ENCODE measurements at regions not wholly inside any gene's neighbourhood (a gene's known extent, or its start where the extent isn't known, plus 50 kb on each side); places are given as distances from the start of the nearest gene placed in this dataset.
A peak's percentile ranks its signal among the peaks of the same experiment; 100 is the strongest.

DNA sequence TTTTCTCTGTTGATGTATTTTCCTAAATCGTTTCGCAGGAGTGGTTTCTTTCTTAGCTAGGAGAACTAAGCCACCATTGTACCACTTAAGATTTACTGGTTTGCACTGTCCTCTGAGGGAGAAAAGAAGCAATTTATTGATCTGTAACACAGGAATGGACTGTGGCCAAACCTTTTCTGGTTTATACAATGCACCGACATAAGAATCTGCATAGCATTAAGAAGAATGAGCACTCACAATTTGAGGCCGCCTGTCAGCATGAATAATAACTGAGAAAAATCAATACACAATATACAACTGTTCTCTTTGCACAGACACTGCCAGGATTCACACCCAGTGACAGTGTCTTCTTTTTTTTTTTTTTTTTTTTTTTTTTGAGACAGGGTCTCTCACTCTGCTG, 168.6 kb upstream of the DMRT1 start:
- Mint-ChIP-seq H3K4me3 (no peak overlapping the region), H3K36me3 (ENCODE audit: low read depth) (no peaks in the 10 kb centered on the region), H3K27ac (no peak overlapping the region), H3K27me3 (peaks cover 10% of the 10 kb centered on the region), H3K4me1 (no peaks in the 10 kb centered on the region), H3K9me3 (peaks cover 11% of the 10 kb centered on the region)
- ATAC-seq (replicated peaks): no peak

- Mint-ChIP-seq H3K27me3 (peaks cover 10% of the 10 kb centered on the region), H3K27ac (no peak overlapping the region), H3K4me3 (no peak overlapping the region), H3K9me3 (peaks cover 11% of the 10 kb centered on the region), H3K36me3 (ENCODE audit: low read depth) (no peaks in the 10 kb centered on the region), H3K4me1 (no peaks in the 10 kb centered on the region)
- ATAC-seq (replicated peaks): no peak
Observed at GRCh38 chr9:673264-673965, 168.1 kb upstream of the DMRT1 start.

GRCh38 chr9:673966-674526, 167.5 kb upstream of the DMRT1 start:
- H3K4me3 Mint-ChIP-seq: no peak overlapping the region
- no peaks in the 10 kb centered on the region for H3K36me3 Mint-ChIP-seq (ENCODE audit: low read depth)
- H3K27ac Mint-ChIP-seq: no peak overlapping the region
- H3K27me3 Mint-ChIP-seq: peaks cover 10% of the 10 kb centered on the region
- H3K9me3 Mint-ChIP-seq: peaks cover 11% of the 10 kb centered on the region
- H3K4me1 Mint-ChIP-seq: no peaks in the 10 kb centered on the region
- no peak for ATAC-seq (replicated peaks)

DNA sequence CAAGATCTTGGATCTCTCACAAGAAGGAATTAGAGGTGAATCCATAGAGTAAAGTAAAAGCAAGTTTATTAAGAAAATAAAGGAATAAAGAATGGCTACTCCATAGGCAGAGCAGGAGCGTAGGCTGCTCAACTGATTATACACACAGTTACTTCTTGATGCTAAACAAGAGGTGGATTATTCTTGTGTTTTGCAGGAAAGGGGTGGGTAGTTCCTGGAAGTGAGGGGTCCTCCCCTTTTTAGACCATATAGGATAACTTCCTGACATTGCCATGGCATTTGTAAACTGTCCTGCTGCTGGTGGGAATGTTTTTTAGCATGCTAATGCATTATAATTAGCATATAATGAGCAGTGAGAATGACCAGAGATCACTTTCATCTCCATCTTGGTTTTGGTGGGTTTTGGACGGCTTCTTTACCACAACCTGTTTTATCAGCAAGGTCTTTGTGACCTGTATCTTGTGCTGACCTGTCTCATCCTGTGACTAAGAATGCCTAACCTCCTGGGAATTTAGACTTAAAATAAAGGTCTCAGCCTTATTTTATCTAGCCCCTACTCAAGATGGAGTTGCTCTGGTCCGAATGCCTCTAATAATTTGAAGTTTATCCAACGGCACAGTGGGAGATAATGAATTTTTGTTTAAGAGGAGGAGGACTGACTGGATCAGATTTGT, 165.7 kb upstream of the DMRT1 start:
- Mint-ChIP-seq H3K27ac (no peak overlapping the region), H3K36me3 (ENCODE audit: low read depth) (no peaks in the 10 kb centered on the region), H3K4me1 (no peaks in the 10 kb centered on the region), H3K4me3 (no peak overlapping the region), H3K9me3 (no peaks in the 10 kb centered on the region), H3K27me3 (peaks cover 3% of the 10 kb centered on the region)
- ATAC-seq (replicated peaks): no peak

DNA sequence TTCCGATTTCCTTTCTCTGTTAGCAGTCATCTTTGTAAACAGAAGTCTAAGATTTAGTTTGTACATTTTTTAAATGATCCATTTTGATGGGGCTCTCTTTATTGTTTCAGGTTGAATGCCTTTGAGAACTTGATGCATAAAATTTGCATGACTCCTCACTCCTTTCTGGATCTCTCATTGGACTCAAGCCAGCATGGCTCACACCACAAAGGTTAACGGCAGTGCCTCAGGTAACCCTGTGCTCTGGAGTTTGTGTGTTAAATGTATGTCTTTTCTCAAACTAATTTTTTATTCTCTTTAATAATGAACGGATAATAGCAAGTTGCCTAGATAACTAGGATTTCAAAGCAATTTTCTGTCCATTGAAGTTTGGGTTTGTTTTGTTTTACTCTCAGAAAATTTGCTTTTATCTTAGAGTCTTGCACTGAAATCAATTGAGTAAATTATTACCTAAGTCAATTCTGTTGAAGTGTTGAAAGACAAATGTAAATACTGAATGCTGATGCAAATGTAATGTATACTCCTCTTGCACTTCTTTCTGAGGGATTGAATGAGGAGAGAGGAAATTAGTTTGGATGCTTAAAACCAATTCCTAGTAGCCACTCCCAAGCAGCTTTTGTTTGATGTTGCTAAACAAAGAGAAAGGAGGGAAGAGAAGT, 164.6 kb upstream of the DMRT1 start:
- Mint-ChIP-seq H3K36me3 (ENCODE audit: low read depth) (no peaks in the 10 kb centered on the region), H3K4me3 (peak overlapping the region; percentile 50), H3K27me3 (peaks cover 3% of the 10 kb centered on the region), H3K9me3 (no peaks in the 10 kb centered on the region), H3K27ac (no peak overlapping the region), H3K4me1 (no peaks in the 10 kb centered on the region)
- no peak for ATAC-seq (replicated peaks)

- no peak for ATAC-seq (replicated peaks)
- Mint-ChIP-seq H3K27ac (no peak overlapping the region), H3K9me3 (no peaks in the 10 kb centered on the region), H3K4me3 (peak overlapping the region; percentile 50), H3K4me1 (no peaks in the 10 kb centered on the region), H3K36me3 (ENCODE audit: low read depth) (no peaks in the 10 kb centered on the region), H3K27me3 (peaks cover 3% of the 10 kb centered on the region)
Observed at GRCh38 chr9:677461-678097, 163.9 kb upstream of the DMRT1 start.

GRCh38 chr9:678897-679296, 162.6 kb upstream of the DMRT1 start:
- no peak overlapping the region for H3K27ac Mint-ChIP-seq
- H3K27me3 Mint-ChIP-seq: peaks cover 3% of the 10 kb centered on the region
- no peak overlapping the region for H3K4me3 Mint-ChIP-seq
- no peaks in the 10 kb centered on the region for H3K4me1 Mint-ChIP-seq
- no peak for ATAC-seq (replicated peaks)
- H3K36me3 Mint-ChIP-seq (ENCODE audit: low read depth): no peaks in the 10 kb centered on the region
- H3K9me3 Mint-ChIP-seq: no peaks in the 10 kb centered on the region

- no peak overlapping the region for H3K4me3 Mint-ChIP-seq
- H3K9me3 Mint-ChIP-seq: no peaks in the 10 kb centered on the region
- no peak overlapping the region for H3K27ac Mint-ChIP-seq
- ATAC-seq (replicated peaks): no peak
- no peaks in the 10 kb centered on the region for H3K36me3 Mint-ChIP-seq (ENCODE audit: low read depth)
- no peaks in the 10 kb centered on the region for H3K4me1 Mint-ChIP-seq
- H3K27me3 Mint-ChIP-seq: peaks cover 3% of the 10 kb centered on the region
Observed at GRCh38 chr9:679462-679861, 162.0 kb upstream of the DMRT1 start.

DNA sequence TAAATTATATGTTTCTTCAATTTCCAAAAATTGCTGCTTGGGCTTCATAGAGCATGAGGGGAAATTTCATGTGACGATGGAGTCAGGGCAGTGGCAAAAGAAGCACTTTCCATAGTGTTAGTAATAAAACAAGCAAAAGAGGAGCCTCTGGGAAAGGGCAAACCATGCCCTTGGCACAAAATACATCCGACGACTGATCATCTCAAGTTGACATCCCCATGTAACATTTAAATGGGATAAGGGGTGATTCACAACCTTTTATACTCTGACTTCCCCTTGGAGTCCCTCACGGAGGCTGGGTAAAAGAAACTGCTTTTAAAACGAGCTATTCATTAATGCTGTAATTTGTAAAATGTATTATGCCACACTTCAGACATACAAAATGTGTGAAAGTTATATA, 161.4 kb upstream of the DMRT1 start:
- Mint-ChIP-seq H3K9me3 (no peaks in the 10 kb centered on the region), H3K36me3 (ENCODE audit: low read depth) (no peaks in the 10 kb centered on the region), H3K27ac (no peak overlapping the region), H3K4me1 (no peaks in the 10 kb centered on the region), H3K27me3 (peaks cover 3% of the 10 kb centered on the region), H3K4me3 (no peak overlapping the region)
- ATAC-seq (replicated peaks): no peak

DNA sequence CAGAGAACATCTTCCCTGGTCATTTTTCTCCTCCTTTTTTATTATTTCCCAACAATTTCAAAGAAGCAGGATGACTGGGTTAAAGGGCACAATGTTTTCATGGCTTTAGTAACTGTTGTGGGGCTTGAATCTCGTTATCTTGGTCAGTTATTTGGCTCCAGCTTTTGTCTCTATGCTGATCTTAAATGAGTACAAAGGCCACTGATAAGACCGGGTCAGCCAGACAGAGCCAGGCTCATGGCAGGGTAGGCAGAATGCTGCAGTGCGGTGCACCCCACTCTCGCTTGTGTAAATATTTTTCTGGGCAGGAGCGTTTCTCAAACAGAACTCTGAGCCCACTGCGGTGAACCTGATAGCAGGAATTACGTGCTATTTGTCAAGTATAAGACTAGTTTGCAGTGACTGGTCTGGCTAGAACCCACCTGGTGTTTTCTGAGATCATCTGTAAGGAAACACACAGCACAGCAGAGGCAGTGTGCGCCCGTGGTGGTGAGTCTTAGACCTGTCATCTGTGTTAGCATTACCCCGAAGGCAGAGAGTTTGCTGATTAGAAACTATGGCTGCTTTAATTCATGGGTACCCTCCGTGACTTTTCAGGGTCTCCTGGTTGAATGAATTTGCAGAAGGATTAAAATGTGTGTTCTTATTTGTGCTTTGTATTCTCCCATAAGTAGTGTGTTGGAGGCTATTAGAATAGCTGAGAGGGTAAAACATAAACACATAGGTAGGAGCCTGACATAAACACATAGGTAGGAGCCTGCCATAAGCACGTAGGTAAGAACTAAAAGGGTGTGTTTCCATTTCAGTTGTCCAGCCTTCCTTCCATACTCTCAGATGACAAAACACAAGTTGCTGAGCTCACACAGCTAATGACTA, 158.6 kb upstream of the DMRT1 start:
- no peaks in the 10 kb centered on the region for H3K4me1 Mint-ChIP-seq
- ATAC-seq (replicated peaks): no peak
- no peaks in the 10 kb centered on the region for H3K27me3 Mint-ChIP-seq
- no peaks in the 10 kb centered on the region for H3K36me3 Mint-ChIP-seq (ENCODE audit: low read depth)
- H3K27ac Mint-ChIP-seq: no peak overlapping the region
- no peak overlapping the region for H3K4me3 Mint-ChIP-seq
- H3K9me3 Mint-ChIP-seq: no peaks in the 10 kb centered on the region

- Mint-ChIP-seq H3K9me3 (no peaks in the 10 kb centered on the region), H3K36me3 (ENCODE audit: low read depth) (no peaks in the 10 kb centered on the region), H3K4me3 (no peak overlapping the region), H3K4me1 (no peaks in the 10 kb centered on the region), H3K27me3 (no peaks in the 10 kb centered on the region), H3K27ac (no peak overlapping the region)
- no peak for ATAC-seq (replicated peaks)
Observed at GRCh38 chr9:683509-684021, 157.9 kb upstream of the DMRT1 start.

DNA sequence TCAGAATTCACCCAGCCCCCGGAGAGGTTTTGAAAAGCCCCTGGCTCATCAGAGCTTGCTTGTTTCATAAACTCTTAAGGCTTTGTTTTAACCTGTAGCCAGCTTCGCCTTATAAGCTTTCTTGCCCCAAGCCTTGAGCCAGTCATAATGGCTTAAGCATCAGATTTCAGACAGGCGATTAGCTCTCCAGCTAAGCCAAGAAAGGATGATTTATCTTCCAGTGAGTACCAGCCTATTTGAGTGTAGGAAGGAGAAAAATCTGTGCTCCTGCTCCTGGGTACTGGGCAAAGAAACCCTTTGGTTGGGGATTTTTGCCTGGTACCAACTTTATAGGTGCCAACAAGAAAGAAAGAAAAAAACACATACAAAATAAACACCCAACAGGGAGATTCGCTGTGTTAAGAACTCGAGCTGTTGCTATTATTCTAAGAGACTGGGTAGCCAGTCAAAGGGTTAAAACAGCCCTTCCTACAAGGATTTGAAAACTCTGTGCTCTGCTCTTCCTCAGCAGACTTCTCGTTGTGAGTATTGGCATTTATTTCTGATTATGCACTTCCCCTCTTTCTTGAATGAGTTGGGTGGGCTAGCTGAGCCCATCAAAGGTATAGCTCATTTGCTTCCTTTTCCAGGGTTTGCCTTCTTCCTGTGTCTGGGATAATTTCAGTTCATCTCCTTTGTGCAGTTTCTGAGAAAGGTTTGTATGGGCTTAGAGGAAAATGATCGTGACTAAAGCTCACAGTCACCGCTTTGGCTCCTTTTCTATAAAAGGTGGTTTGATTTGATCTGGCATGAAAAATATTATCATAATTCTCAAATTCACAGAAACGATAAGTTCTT, 157.2 kb upstream of the DMRT1 start:
- no peaks in the 10 kb centered on the region for H3K4me1 Mint-ChIP-seq
- no peaks in the 10 kb centered on the region for H3K36me3 Mint-ChIP-seq (ENCODE audit: low read depth)
- no peaks in the 10 kb centered on the region for H3K9me3 Mint-ChIP-seq
- ATAC-seq (replicated peaks): no peak
- H3K27ac Mint-ChIP-seq: no peak overlapping the region
- no peak overlapping the region for H3K4me3 Mint-ChIP-seq
- H3K27me3 Mint-ChIP-seq: no peaks in the 10 kb centered on the region

- H3K27me3 Mint-ChIP-seq: no peaks in the 10 kb centered on the region
- no peak overlapping the region for H3K27ac Mint-ChIP-seq
- H3K36me3 Mint-ChIP-seq (ENCODE audit: low read depth): no peaks in the 10 kb centered on the region
- no peak overlapping the region for H3K4me3 Mint-ChIP-seq
- H3K9me3 Mint-ChIP-seq: no peaks in the 10 kb centered on the region
- no peaks in the 10 kb centered on the region for H3K4me1 Mint-ChIP-seq
- no peak for ATAC-seq (replicated peaks)
Observed at GRCh38 chr9:684941-685340, 156.6 kb upstream of the DMRT1 start.

Measured in activated T-helper 17 cell treated with anti-CD3 and anti-CD28 coated beads, Interleukin-2, amount 50 U/mL, for 72 hours (primary cell).